Peyer's patch (tissue), 4 donors: ENCODE measurements at regions not wholly inside any gene's neighbourhood (a gene's known extent, or its start where the extent isn't known, plus 50 kb on each side); places are given as distances from the start of the nearest gene placed in this dataset.

Experiments used
- CTCF ChIP-seq, 6 experiments: fragments of 450-650 bp in 4 of 6; fragments of 200-600 bp in 2 of 6; sonication (generic) in 1 of 6; IDR thresholded peaks; one replicate each; pipeline ENCODE4 v1.5.1; 2017 to 2019; ENCODE audit warnings: antibody characterized with exemption in 6 of 6, mild to moderate bottlenecking in 3 of 6, moderate library complexity in 1 of 6
- POLR2A ChIP-seq, 2 donors: fragments of 450-650 bp; IDR thresholded peaks; one replicate each; pipeline ENCODE4 v1.5.1; 2017; ENCODE audit warnings: antibody characterized with exemption in 2 of 2, mild to moderate bottlenecking in 2 of 2, moderate library complexity in 2 of 2

DNA sequence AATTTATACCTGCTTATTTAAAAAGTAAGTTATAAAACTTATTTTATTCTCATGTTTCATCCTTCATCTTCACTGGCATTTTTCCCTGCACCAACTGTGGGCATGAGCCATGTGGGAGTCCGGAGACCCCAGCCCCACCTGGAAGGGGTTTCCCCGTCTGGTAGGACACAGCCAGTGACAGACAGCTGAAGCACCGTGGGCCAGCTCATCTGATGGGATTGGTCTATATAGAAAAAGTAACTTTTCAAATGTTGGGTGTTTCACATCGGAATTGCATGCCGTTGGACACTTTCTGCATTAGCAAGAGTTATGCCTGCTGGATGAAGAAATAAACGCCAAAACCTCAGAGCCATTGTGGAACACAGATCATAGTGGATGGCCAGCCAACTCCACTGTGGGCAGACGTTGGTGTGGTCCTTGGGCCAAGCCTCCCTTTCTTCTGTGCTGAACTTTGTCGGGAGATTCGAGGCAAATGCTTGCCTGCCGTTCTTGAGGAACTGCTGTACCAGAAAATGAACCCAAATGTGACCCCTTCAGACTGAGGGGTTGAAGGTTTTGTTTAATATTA lies 1329.3 kb downstream of the TBC1D22A start:
- no peak for TF ChIP-seq CTCF (IDR thresholded peaks at IDR 0.05)
- TF ChIP-seq POLR2A (IDR thresholded peaks at IDR 0.05): no peak
